Fibroblast of the aortic adventitia (primary cell): ENCODE measurements at regions not wholly inside any gene's neighbourhood (a gene's known extent, or its start where the extent isn't known, plus 50 kb on each side); places are given as distances from the start of the nearest gene placed in this dataset.

Experiments used
- DNase-seq: peaks from one replicate; pipeline ENCODE4 v3.0.0-alpha.2; 2010; ENCODE audit warnings: low read depth
- H3K4me3 ChIP-seq: 2 replicates; pipeline ENCODE4 v1.5.1; 2011; ENCODE audit warnings: low read depth, mild to moderate bottlenecking, control low read depth, low read length, moderate library complexity
- TF ChIP-seq, protein P1 (sequence below): IDR thresholded peaks from 2 replicates; pipeline ENCODE4 v1.5.1; 2011; ENCODE audit warnings: mild to moderate bottlenecking, low read length, control low read depth, inconsistent platforms; ENCODE audit not compliant: insufficient read depth

DNA sequence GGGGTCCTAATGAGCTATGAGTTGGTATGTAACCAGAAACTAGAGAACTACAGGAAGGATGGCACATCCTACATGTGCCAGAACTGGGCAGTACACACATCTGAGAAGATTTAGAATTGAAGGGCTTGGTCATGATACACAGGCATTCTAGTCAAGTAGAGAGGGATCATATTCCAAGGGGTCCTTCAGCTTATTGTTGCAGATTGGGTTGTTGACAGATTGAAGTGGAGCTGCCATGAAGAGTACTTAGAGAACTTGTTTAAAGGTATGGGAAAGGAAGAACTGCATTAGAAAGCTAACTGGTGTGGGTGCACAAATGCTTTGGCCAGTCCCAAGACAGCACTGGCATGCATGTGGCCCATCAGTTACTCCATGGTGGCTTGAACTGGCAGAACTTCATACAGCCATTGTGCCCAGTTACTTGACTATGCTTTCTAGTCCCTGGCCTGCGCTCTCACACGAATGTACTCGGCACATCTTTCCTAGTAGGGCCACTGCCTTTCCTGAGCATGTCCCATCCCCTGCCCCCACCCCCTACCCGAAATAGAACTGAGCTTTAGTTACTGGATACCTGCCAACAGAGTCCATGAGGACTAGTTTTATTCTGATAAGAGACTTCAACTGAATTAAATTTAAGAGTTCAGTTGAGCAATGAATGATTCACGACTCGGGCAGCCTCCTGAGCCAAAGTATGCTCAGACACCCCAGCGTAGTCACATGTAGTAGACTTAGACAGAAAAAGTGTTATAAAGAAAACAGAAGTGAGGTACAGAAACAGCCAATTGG is 64.0 kb downstream of the CCNG2 start:
- DNase-seq: peak; percentile 94
- TF ChIP-seq, protein P1, sequence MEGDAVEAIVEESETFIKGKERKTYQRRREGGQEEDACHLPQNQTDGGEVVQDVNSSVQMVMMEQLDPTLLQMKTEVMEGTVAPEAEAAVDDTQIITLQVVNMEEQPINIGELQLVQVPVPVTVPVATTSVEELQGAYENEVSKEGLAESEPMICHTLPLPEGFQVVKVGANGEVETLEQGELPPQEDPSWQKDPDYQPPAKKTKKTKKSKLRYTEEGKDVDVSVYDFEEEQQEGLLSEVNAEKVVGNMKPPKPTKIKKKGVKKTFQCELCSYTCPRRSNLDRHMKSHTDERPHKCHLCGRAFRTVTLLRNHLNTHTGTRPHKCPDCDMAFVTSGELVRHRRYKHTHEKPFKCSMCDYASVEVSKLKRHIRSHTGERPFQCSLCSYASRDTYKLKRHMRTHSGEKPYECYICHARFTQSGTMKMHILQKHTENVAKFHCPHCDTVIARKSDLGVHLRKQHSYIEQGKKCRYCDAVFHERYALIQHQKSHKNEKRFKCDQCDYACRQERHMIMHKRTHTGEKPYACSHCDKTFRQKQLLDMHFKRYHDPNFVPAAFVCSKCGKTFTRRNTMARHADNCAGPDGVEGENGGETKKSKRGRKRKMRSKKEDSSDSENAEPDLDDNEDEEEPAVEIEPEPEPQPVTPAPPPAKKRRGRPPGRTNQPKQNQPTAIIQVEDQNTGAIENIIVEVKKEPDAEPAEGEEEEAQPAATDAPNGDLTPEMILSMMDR: no peak
- H3K4me3 ChIP-seq: no peak overlapping the region

DNA sequence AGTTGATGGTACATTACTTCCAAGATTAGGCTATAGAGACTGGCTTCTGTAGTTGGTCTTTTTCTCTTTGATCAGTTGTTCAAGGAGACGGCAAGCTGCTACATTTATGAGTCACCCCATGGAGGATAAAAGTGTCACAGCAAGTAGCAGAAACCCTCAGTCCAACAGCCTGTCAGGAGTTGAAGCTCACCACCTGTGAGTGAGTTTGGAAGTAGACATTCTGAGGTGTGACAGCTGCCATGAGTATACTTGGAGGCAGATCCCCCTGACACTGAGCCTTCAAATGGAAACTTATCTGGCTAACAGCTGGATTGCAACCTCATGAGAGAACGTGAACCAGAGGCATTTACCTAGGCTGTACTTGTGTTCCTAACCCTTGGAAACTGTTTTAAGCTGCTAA is 68.0 kb downstream of the CCNG2 start:
- no peak for DNase-seq
- TF ChIP-seq, protein P1: no peak
- no peak overlapping the region for H3K4me3 ChIP-seq

DNA sequence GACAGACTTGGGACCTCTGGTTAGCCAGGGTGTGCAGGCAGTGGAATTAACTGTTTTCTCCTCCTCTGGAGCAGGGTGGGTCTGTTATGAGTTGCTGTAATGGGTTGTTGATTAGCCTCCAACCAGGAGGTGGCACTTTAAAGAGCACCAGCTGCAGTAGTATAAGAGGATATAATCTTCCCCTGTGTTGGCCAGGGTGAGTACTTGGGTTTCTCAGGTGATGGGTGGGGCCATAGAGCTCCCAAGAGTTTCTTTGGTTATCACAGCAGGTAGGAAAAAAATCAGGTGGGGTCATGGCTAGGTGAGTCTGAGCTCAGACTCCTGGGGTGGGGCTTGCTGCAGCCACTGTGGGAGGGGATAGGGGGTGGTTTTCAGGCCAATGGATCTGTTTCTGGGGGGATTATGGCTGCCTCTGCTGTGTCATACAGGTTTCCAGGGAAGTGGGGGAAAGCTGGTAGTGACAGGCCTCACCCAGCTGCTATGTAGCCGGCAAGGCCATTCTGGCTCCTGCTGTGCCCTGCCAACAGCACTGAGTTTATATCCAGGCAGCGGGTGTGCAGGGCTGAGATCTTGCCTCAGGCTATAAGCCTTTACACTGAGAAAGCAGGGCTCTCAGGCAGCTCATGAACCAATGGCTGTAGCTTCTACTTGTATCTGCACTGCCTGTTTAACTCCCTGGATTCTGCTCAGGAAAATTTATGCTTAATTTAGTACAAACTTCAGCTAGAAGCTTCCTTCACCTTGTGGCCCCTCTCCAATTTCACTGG is 70.1 kb downstream of the CCNG2 start:
- TF ChIP-seq, protein P1: no peak
- no peak for DNase-seq
- no peak overlapping the region for H3K4me3 ChIP-seq

DNA sequence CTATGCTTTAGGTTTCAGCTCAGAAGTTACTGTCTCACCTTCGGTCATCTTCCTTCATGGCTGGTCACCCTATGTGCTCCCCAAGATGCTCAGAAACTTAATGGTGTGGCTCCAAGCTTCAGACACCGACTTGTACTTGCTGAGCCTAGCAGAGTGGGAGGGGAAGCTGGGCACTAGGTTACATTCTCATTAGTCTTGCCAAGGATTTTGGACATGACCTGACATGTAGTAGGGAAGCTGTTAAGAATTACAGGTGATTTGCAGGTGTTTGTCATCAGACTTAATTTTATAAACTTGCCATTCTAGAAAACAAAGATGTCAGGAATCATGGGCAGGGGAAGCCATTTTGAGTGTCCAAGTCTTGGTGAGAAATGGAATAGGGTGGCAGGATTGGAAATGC is 72.4 kb downstream of the CCNG2 start:
- H3K4me3 ChIP-seq: no peak overlapping the region
- TF ChIP-seq, protein P1: no peak
- no peak for DNase-seq

DNA sequence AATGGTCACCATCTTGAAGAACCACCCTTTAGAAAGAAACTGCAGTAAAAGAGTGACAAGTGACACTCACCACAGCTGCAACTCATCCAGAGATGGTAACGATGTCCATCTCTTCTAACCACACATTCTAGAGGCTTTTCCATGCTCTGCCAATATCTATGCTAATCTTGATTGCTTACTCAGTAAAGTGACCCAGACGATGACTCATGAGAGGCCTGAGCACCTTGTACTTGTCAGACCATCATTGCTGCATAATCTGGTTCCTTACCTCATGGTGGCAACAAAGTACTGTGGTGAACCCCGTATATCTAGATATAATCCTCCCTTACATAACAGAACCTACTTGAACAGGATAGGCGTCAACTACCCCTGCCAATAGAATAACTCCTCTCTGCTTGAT is 75.6 kb downstream of the CCNG2 start:
- TF ChIP-seq, protein P1: no peak
- DNase-seq: peak; percentile 17
- H3K4me3 ChIP-seq: no peak overlapping the region

DNA sequence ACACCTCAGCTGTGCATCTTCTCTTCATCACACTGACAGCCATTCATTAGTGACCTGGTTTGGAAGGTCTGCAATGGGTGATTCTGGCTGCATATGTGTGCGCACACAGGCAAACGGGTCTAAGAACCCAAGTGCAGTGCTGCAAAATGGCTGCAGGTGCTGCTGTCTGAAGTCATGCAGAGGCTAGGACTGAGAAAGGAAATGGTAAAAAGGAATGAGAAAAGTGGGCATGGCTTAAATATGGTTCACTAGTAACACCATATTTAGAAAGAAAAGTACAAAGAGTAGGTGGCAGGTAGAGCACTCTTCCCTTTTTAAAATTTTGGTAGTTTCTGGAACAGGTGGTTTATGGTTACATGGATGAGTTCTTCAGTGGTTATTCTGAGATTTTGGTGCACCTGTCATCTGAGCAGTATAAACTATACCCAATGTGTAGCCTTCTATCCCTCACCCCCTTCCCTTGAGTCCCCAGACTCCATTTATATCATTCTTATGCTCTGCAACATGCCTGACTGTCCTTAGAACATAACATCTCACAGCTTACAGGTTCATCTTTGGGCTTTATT is 78.4 kb downstream of the CCNG2 start:
- TF ChIP-seq, protein P1: no peak
- DNase-seq: no peak
- H3K4me3 ChIP-seq: no peak overlapping the region
